IMR-90 (cell line): ENCODE measurements at regions not wholly inside any gene's neighbourhood (a gene's known extent, or its start where the extent isn't known, plus 50 kb on each side); places are given as distances from the start of the nearest gene placed in this dataset.

Source experiments
- CEBPB ChIP-seq: IDR thresholded peaks from 2 replicates; pipeline ENCODE4 v1.6.1; 2012; ENCODE audit warnings: low read depth, low read length, improper control_type of control experiment
- FOS ChIP-seq: fragments of 150-350 bp; IDR thresholded peaks from 2 replicates; pipeline ENCODE4 v1.6.1; 2016; ENCODE audit warnings: low read depth, low read length
- MAZ ChIP-seq: IDR thresholded peaks from 2 replicates; pipeline ENCODE4 v1.6.1; 2012; ENCODE audit warnings: low read depth, mild to moderate bottlenecking, low read length, improper control_type of control experiment, moderate library complexity, borderline replicate concordance
- NFE2L2 ChIP-seq: fragments of 150-350 bp; IDR thresholded peaks from 2 replicates; pipeline ENCODE4 v1.6.1; 2016; ENCODE audit warnings: low read depth, mild to moderate bottlenecking, low read length
- POLR2A ChIP-seq: IDR thresholded peaks from 2 replicates; pipeline ENCODE4 v1.6.1; 2012; ENCODE audit warnings: mild to moderate bottlenecking, low read depth, low read length
- RFX5 ChIP-seq: IDR thresholded peaks from 2 replicates; pipeline ENCODE4 v1.8.0; 2012; ENCODE audit warnings: low read depth, mild to moderate bottlenecking, low read length, moderate library complexity
- SMC3 ChIP-seq: fragments of 150-350 bp; IDR thresholded peaks from 2 replicates; pipeline ENCODE4 v1.6.1; 2016; ENCODE audit warnings: low read depth, mild to moderate bottlenecking, antibody characterized with exemption, low read length, moderate library complexity
- TF ChIP-seq, protein P1 (sequence below): conservative IDR thresholded peaks from 2 replicates; pipeline ENCODE4 v1.5.1; 2012; ENCODE audit warnings: mild to moderate bottlenecking, low read depth, low read length, improper control_type of control experiment
- TF ChIP-seq, protein P2 (sequence below): fragments of 150-350 bp; IDR thresholded peaks from 2 replicates; pipeline ENCODE4 v1.6.1; 2017; ENCODE audit warnings: mild to moderate bottlenecking, antibody characterized with exemption, low read length, low read depth

DNA sequence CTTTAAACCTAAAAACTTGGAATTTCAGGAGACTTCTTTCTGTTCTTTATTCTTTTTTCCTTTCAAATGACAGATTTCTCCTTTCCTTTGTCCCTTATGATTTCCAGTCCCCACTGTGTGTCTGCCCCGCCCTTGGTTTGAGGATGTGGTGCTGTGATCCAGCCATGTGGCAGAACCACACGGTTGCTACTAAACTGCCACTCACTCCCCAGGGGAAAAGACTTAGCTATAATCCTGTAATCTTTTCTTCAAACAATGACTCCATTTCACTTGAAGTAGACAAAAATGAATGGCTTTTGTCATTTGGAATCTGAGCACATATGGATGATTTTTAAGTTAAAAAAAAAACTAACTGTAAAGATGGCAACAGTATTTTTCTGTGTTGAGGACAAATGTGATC, 76.2 kb upstream of the STAM2 start:
- TF ChIP-seq, protein P1, sequence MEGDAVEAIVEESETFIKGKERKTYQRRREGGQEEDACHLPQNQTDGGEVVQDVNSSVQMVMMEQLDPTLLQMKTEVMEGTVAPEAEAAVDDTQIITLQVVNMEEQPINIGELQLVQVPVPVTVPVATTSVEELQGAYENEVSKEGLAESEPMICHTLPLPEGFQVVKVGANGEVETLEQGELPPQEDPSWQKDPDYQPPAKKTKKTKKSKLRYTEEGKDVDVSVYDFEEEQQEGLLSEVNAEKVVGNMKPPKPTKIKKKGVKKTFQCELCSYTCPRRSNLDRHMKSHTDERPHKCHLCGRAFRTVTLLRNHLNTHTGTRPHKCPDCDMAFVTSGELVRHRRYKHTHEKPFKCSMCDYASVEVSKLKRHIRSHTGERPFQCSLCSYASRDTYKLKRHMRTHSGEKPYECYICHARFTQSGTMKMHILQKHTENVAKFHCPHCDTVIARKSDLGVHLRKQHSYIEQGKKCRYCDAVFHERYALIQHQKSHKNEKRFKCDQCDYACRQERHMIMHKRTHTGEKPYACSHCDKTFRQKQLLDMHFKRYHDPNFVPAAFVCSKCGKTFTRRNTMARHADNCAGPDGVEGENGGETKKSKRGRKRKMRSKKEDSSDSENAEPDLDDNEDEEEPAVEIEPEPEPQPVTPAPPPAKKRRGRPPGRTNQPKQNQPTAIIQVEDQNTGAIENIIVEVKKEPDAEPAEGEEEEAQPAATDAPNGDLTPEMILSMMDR, result no peak
- TF ChIP-seq MAZ (no peak), NFE2L2 (no peak), SMC3 (no peak), CEBPB (no peak), POLR2A (no peak), RFX5 (no peak), FOS (no peak)
- TF ChIP-seq, protein P2, sequence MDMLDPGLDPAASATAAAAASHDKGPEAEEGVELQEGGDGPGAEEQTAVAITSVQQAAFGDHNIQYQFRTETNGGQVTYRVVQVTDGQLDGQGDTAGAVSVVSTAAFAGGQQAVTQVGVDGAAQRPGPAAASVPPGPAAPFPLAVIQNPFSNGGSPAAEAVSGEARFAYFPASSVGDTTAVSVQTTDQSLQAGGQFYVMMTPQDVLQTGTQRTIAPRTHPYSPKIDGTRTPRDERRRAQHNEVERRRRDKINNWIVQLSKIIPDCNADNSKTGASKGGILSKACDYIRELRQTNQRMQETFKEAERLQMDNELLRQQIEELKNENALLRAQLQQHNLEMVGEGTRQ, result no peak
